Endothelial cell (in vitro differentiated cells): ENCODE measurements at regions not wholly inside any gene's neighbourhood (a gene's known extent, or its start where the extent isn't known, plus 50 kb on each side); places are given as distances from the start of the nearest gene placed in this dataset.

Experiments used
- DNase-seq: peaks from one replicate; pipeline ENCODE4 v3.0.0; 2021; ENCODE audit warnings: low spot score
- H3K27ac Mint-ChIP-seq: one replicate; pipeline ENCODE4 v1.8.0; 2021; ENCODE audit warnings: mixed read lengths, inconsistent platforms; ENCODE audit not compliant: unreplicated experiment
- H3K27me3 Mint-ChIP-seq: one replicate; pipeline ENCODE4 v1.8.0; 2021; ENCODE audit warnings: mild to moderate bottlenecking, moderate library complexity, mixed read lengths, inconsistent platforms; ENCODE audit not compliant: unreplicated experiment
- H3K36me3 Mint-ChIP-seq: one replicate; pipeline ENCODE4 v1.8.0; 2021; ENCODE audit warnings: mild to moderate bottlenecking, low read depth, mixed read lengths, inconsistent platforms; ENCODE audit not compliant: unreplicated experiment
- H3K4me1 Mint-ChIP-seq: one replicate; pipeline ENCODE4 v1.8.0; 2021; ENCODE audit warnings: mild to moderate bottlenecking, mixed read lengths, inconsistent platforms; ENCODE audit not compliant: unreplicated experiment
- H3K4me3 Mint-ChIP-seq: one replicate; pipeline ENCODE4 v1.8.0; 2021; ENCODE audit warnings: mild to moderate bottlenecking, mixed read lengths, inconsistent platforms; ENCODE audit not compliant: unreplicated experiment
- H3K9me3 Mint-ChIP-seq: one replicate; pipeline ENCODE4 v1.8.0; 2021; ENCODE audit warnings: mixed read lengths, inconsistent platforms; ENCODE audit not compliant: unreplicated experiment
- TF ChIP-seq, protein P1 (sequence below): fragments of 200-600 bp; sonication (generic); IDR thresholded peaks from one replicate; pipeline ENCODE4 v1.5.0; 2021; ENCODE audit warnings: antibody characterized with exemption; ENCODE audit not compliant: unreplicated experiment

- no peak for DNase-seq
- Mint-ChIP-seq H3K27ac (no peak overlapping the region), H3K27me3 (no peaks in the 10 kb centered on the region), H3K4me1 (no peaks in the 10 kb centered on the region), H3K36me3 (no peaks in the 10 kb centered on the region), H3K9me3 (no peaks in the 10 kb centered on the region), H3K4me3 (no peak overlapping the region)
- TF ChIP-seq, protein P1, sequence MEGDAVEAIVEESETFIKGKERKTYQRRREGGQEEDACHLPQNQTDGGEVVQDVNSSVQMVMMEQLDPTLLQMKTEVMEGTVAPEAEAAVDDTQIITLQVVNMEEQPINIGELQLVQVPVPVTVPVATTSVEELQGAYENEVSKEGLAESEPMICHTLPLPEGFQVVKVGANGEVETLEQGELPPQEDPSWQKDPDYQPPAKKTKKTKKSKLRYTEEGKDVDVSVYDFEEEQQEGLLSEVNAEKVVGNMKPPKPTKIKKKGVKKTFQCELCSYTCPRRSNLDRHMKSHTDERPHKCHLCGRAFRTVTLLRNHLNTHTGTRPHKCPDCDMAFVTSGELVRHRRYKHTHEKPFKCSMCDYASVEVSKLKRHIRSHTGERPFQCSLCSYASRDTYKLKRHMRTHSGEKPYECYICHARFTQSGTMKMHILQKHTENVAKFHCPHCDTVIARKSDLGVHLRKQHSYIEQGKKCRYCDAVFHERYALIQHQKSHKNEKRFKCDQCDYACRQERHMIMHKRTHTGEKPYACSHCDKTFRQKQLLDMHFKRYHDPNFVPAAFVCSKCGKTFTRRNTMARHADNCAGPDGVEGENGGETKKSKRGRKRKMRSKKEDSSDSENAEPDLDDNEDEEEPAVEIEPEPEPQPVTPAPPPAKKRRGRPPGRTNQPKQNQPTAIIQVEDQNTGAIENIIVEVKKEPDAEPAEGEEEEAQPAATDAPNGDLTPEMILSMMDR, result no peak
These were observed 58.6 kb upstream of the SLC38A4 start for GRCh38 chr12:46884362-46884761.

- Mint-ChIP-seq H3K4me1 (no peaks in the 10 kb centered on the region), H3K27ac (no peak overlapping the region), H3K9me3 (no peaks in the 10 kb centered on the region), H3K36me3 (no peaks in the 10 kb centered on the region), H3K27me3 (no peaks in the 10 kb centered on the region), H3K4me3 (no peak overlapping the region)
- TF ChIP-seq, protein P1, result no peak
- no peak for DNase-seq
These were observed 60.8 kb upstream of the SLC38A4 start for GRCh38 chr12:46886541-46887041.

DNA sequence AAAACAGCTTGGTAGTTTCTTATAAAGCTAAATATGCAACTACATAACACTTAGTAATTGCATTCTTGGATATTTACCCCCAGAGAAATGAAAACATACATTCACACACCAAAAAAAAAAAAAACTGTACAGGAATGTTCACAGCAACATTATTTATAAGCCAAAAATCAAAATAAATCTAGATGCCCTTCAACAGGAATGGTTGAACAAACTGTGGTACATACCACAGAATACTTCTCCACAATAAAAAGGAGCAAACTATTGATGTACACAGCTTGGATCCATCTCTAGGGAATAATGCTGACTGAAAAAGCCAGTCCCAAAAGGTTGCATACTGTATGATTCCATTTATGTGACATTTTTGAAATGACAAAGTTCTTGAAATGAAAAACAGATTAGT, 62.1 kb upstream of the SLC38A4 start:
- DNase-seq, result no peak
- Mint-ChIP-seq H3K4me1 (no peaks in the 10 kb centered on the region), H3K4me3 (no peak overlapping the region), H3K36me3 (no peaks in the 10 kb centered on the region), H3K9me3 (no peaks in the 10 kb centered on the region), H3K27me3 (no peaks in the 10 kb centered on the region), H3K27ac (no peak overlapping the region)
- TF ChIP-seq, protein P1, result no peak

DNA sequence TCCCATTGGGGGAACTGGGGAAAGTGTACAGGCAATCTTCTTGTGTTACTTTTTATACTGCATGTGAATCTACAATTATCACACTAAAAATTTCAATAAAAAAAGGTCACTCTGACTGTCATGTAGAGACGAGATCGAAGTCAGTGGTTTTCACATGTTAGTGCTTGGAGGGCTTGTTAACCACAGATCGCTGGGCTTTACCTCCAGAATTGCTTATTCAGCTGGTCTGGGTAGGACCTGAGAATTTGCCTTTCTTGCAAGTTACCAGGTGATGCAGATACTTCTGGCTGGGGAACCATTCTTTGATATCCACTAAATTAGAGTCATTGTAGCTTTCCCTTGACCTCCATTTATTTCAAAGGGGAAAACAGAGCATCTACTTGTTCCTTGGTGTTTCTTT, 62.8 kb upstream of the SLC38A4 start:
- Mint-ChIP-seq H3K4me1 (no peaks in the 10 kb centered on the region), H3K36me3 (no peaks in the 10 kb centered on the region), H3K4me3 (no peak overlapping the region), H3K27me3 (no peaks in the 10 kb centered on the region), H3K9me3 (no peaks in the 10 kb centered on the region), H3K27ac (no peak overlapping the region)
- TF ChIP-seq, protein P1, result no peak
- DNase-seq, result no peak

DNA sequence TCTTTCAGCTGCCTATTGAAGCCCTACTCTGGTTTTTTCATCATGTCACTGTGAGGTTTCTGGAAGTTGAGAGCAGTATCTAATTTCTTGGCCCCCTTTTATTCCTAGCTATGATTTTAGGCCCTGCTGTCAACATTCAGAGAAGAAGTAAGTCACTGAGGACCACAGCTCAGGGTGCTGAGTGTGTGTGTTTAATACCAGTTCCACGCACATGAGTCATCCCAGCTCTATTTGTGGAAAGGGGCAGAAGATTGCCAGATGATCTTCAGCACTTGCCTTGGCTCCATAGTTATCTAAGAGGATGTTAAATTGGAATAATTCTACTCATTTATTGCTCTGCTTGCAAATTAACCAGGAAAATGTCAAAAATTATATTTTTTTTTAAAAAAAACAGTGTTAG, 65.5 kb upstream of the SLC38A4 start:
- DNase-seq, result no peak
- H3K27me3 Mint-ChIP-seq, result no peaks in the 10 kb centered on the region
- no peak overlapping the region for H3K27ac Mint-ChIP-seq
- no peaks in the 10 kb centered on the region for H3K36me3 Mint-ChIP-seq
- no peaks in the 10 kb centered on the region for H3K4me1 Mint-ChIP-seq
- TF ChIP-seq, protein P1, result no peak
- no peak overlapping the region for H3K4me3 Mint-ChIP-seq
- no peaks in the 10 kb centered on the region for H3K9me3 Mint-ChIP-seq
